Mesodermal cell (in vitro differentiated cells): ENCODE measurements at regions not wholly inside any gene's neighbourhood (a gene's known extent, or its start where the extent isn't known, plus 50 kb on each side); places are given as distances from the start of the nearest gene placed in this dataset.
A peak's percentile ranks its signal among the peaks of the same experiment; 100 is the strongest.
"Not testable (repeated sequence)": the region's sequence is repeated elsewhere in the genome, so short reads cannot be mapped to it uniquely, and the experiment has no call there.

Experiments
- H3K27ac ChIP-seq: 2 replicates; pipeline ENCODE4 v1.7.0; 2013; ENCODE audit warnings: mild to moderate bottlenecking, low read depth, low read length, moderate library complexity; ENCODE audit not compliant: severe bottlenecking
- H3K36me3 ChIP-seq: 2 replicates; pipeline ENCODE4 v1.7.1; 2013; ENCODE audit warnings: mild to moderate bottlenecking, low read length, moderate library complexity; ENCODE audit not compliant: control insufficient read depth, insufficient read depth
- H3K4me1 ChIP-seq: one replicate; pipeline ENCODE4 v1.7.1; 2013; ENCODE audit warnings: mild to moderate bottlenecking, low read length; ENCODE audit not compliant: insufficient read depth, control insufficient read depth, poor library complexity, severe bottlenecking
- H3K4me3 ChIP-seq: 2 replicates; pipeline ENCODE4 v1.7.0; 2013; ENCODE audit warnings: low read length, control low read depth, mild to moderate bottlenecking; ENCODE audit not compliant: insufficient read depth, poor library complexity, severe bottlenecking; ENCODE audit errors: extremely low read depth
- H3K9me3 ChIP-seq: 2 replicates; pipeline ENCODE4 v1.7.1; 2013; ENCODE audit warnings: mild to moderate bottlenecking, low read length, moderate library complexity; ENCODE audit not compliant: control insufficient read depth
- WGBS, 2 experiments: methylation state at CpG; one replicate each; pipeline ENCODE4 v1.1.5; 2013; ENCODE audit warnings: missing lambda C conversion rate in 2 of 2; ENCODE audit not compliant: insufficient coverage in 2 of 2; 5-methylcytosine and 5-hydroxymethylcytosine counted together

GRCh38 chr16:85227946-85228862, 115.9 kb upstream of the CIBAR2 start:
- 64% methylated on average over 19 to 26 of the region's 26 CpGs for WGBS, 2 experiments
- Histone ChIP-seq H3K27ac (peak overlapping the region; percentile 69), H3K36me3 (no peaks in the 10 kb centered on the region), H3K9me3 (peaks cover 5% of the 10 kb centered on the region), H3K4me3 (no peak overlapping the region), H3K4me1 (peaks cover 16% of the 10 kb centered on the region)

- H3K27ac ChIP-seq: no peak overlapping the region
- peaks cover 18% of the 10 kb centered on the region for H3K4me1 ChIP-seq
- no peak overlapping the region for H3K4me3 ChIP-seq
- no peaks in the 10 kb centered on the region for H3K36me3 ChIP-seq
- peaks cover 5% of the 10 kb centered on the region for H3K9me3 ChIP-seq
- 97 to 98% methylated on average over 24 of the region's 24 CpGs for WGBS, 2 experiments
These were observed 116.7 kb upstream of the CIBAR2 start for GRCh38 chr16:85228970-85229430.

- H3K4me3 ChIP-seq: no peak overlapping the region
- H3K27ac ChIP-seq: peak overlapping the region; percentile 36
- H3K36me3 ChIP-seq: no peaks in the 10 kb centered on the region
- 67 to 69% methylated on average over 8 of the region's 8 CpGs for WGBS, 2 experiments
- H3K9me3 ChIP-seq: peaks cover 5% of the 10 kb centered on the region
- H3K4me1 ChIP-seq: peaks cover 22% of the 10 kb centered on the region
These were observed 117.7 kb upstream of the CIBAR2 start for GRCh38 chr16:85229869-85230462.

GRCh38 chr16:85230764-85231383, 118.6 kb upstream of the CIBAR2 start:
- H3K27ac ChIP-seq, H3K36me3 ChIP-seq, H3K9me3 ChIP-seq, H3K4me3 ChIP-seq: not testable (repeated sequence)
- H3K4me1 ChIP-seq: peaks cover 22% of the 10 kb centered on the region
- WGBS, 2 experiments: 98% methylated on average over 6 of the region's 6 CpGs

- 94 to 99% methylated on average over 6 to 7 of the region's 8 CpGs for WGBS, 2 experiments
- Histone ChIP-seq H3K4me1 (peaks cover 31% of the 10 kb centered on the region), H3K36me3 (no peaks in the 10 kb centered on the region), H3K4me3 (no peak overlapping the region), H3K9me3 (no peaks in the 10 kb centered on the region), H3K27ac (no peak overlapping the region)
These were observed 119.7 kb upstream of the CIBAR2 start for GRCh38 chr16:85231959-85232358.

GRCh38 chr16:85232369-85233142, 120.3 kb upstream of the CIBAR2 start:
- Histone ChIP-seq H3K27ac (no peak overlapping the region), H3K36me3 (no peaks in the 10 kb centered on the region), H3K9me3 (no peaks in the 10 kb centered on the region), H3K4me3 (no peak overlapping the region), H3K4me1 (peaks cover 26% of the 10 kb centered on the region)
- WGBS, 2 experiments: 93 to 96% methylated on average over 12 to 13 of the region's 13 CpGs

- Histone ChIP-seq H3K4me3 (no peak overlapping the region), H3K27ac (no peak overlapping the region), H3K9me3 (no peaks in the 10 kb centered on the region), H3K36me3 (no peaks in the 10 kb centered on the region), H3K4me1 (peaks cover 26% of the 10 kb centered on the region)
- 93 to 94% methylated on average over 5 to 6 of the region's 6 CpGs for WGBS, 2 experiments
These were observed 121.2 kb upstream of the CIBAR2 start for GRCh38 chr16:85233516-85233915.

GRCh38 chr16:85234310-85235204, 122.3 kb upstream of the CIBAR2 start:
- peak overlapping the region; percentile 31 for H3K4me3 ChIP-seq
- WGBS, 2 experiments: 19 to 26% methylated on average over 21 to 23 of the region's 36 CpGs
- peaks cover 29% of the 10 kb centered on the region for H3K4me1 ChIP-seq
- H3K9me3 ChIP-seq: no peaks in the 10 kb centered on the region
- no peaks in the 10 kb centered on the region for H3K36me3 ChIP-seq
- peak overlapping the region; percentile 92 for H3K27ac ChIP-seq

- Histone ChIP-seq H3K4me3 (peak overlapping the region; percentile 31), H3K9me3 (no peaks in the 10 kb centered on the region), H3K4me1 (peaks cover 37% of the 10 kb centered on the region), H3K27ac (peak overlapping the region; percentile 92), H3K36me3 (no peaks in the 10 kb centered on the region)
- 27 to 38% methylated on average over 11 to 19 of the region's 20 CpGs for WGBS, 2 experiments
These were observed 123.9 kb upstream of the CIBAR2 start for GRCh38 chr16:85235991-85236817.
